OCI-LY7 (cell line): ENCODE measurements at regions not wholly inside any gene's neighbourhood (a gene's known extent, or its start where the extent isn't known, plus 50 kb on each side); places are given as distances from the start of the nearest gene placed in this dataset.

Experiments used
- EZH2phosphoT487 ChIP-seq: fragments of 200-600 bp; sonication (generic); IDR thresholded peaks from 2 replicates; pipeline ENCODE4 v1.6.1; 2018; ENCODE audit warnings: low read depth, borderline replicate concordance, mild to moderate bottlenecking, mixed run types, antibody characterized with exemption, low read length, moderate library complexity, mixed read lengths
- TF ChIP-seq, protein P1 (sequence below): fragments of 200-600 bp; sonication (generic); conservative IDR thresholded peaks from 2 replicates; pipeline ENCODE4 v1.5.1; 2014; ENCODE audit warnings: mild to moderate bottlenecking, antibody characterized with exemption, low read length, moderate library complexity, mixed read lengths

DNA sequence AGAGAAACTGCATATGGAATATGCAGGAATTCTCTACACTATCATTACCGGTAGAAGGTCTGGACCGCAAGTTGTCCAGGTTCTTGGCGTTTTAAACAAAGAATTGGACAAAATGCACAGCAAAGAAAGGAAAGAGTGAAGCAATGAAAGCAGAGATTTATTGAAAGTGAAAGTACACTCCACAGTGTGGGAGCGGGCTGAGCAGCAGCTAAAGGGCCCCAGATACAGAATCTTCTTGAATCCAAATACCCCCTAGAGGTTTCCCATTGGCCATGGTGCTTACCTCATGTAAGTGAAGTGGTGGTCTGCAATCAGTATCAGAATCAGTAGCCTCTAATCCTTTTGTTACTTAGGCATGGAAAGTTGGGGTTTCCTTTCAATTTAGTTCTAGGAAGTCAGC is 178.5 kb upstream of the IRX3 start:
- TF ChIP-seq, protein P1, sequence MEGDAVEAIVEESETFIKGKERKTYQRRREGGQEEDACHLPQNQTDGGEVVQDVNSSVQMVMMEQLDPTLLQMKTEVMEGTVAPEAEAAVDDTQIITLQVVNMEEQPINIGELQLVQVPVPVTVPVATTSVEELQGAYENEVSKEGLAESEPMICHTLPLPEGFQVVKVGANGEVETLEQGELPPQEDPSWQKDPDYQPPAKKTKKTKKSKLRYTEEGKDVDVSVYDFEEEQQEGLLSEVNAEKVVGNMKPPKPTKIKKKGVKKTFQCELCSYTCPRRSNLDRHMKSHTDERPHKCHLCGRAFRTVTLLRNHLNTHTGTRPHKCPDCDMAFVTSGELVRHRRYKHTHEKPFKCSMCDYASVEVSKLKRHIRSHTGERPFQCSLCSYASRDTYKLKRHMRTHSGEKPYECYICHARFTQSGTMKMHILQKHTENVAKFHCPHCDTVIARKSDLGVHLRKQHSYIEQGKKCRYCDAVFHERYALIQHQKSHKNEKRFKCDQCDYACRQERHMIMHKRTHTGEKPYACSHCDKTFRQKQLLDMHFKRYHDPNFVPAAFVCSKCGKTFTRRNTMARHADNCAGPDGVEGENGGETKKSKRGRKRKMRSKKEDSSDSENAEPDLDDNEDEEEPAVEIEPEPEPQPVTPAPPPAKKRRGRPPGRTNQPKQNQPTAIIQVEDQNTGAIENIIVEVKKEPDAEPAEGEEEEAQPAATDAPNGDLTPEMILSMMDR, result no peak
- no peak for TF ChIP-seq EZH2phosphoT487
